UCSD-AML1 (cell line): ENCODE measurements at regions not wholly inside any gene's neighbourhood (a gene's known extent, or its start where the extent isn't known, plus 50 kb on each side); places are given as distances from the start of the nearest gene placed in this dataset.
"Not testable (repeated sequence)": the region's sequence is repeated elsewhere in the genome, so short reads cannot be mapped to it uniquely, and the experiment has no call there.

ENCODE experiments used
- DNase-seq: peaks from one replicate; lab custom pipeline; 2025; ENCODE audit not compliant: unreplicated experiment; lab: John Stamatoyannopoulos, UW

DNA sequence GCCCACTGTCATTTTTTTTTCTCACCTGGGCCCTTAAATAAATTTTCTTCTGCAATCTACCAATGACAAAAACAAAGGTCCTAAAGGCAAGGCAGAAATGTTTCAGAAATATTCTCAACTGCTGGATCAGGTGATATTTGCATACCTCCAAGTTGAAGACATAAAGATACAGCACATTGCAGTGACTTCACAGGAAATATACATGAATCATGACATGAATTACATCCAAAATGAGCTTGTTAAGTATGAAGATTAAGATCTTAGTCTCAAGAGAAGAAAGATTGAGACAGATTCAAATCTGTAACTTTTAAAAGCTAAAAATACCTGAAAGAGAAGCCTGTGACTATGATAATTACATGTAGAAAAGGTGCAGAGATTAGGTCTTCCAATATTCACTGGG lies 207.8 kb downstream of the SIPA1L2 start:
- no peak for DNase-seq

GRCh38 chr1:232421143-232421796 lies 208.7 kb downstream of the SIPA1L2 start:
- DNase-seq: no peak

DNA sequence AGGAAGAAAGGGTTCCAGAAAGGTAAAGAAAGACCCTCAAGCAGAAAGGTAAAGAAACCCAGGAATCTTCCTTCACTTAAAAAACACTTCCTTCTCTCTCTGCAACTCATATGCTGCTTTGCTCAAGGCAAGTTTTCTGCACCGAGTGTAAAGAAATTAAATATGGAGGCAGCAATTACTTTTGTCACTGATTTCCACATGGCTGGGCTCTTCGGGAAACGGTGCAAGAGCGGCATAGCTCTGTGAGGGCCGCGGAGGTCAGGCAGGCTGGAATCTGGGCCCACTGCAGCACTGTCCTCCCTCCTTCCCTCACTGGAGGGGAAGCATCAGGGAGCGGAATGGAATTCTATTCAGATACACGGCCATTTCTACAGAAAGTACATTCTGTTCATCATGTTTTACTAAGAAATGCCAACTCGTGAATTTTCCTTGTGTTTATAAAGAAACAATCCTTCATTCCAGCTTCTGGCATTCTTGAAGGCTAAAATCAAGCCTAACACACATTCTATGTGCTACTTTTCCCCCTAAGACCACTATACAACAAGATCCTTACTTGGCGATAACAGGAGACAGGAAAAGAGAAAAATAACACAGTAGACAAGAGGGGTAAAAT lies 212.2 kb downstream of the SIPA1L2 start:
- DNase-seq: no peak

- DNase-seq: no peak
These were observed 213.8 kb downstream of the SIPA1L2 start for GRCh38 chr1:232416026-232416568.

GRCh38 chr1:232415481-232415880 lies 214.5 kb downstream of the SIPA1L2 start:
- DNase-seq: not testable (repeated sequence)

DNA sequence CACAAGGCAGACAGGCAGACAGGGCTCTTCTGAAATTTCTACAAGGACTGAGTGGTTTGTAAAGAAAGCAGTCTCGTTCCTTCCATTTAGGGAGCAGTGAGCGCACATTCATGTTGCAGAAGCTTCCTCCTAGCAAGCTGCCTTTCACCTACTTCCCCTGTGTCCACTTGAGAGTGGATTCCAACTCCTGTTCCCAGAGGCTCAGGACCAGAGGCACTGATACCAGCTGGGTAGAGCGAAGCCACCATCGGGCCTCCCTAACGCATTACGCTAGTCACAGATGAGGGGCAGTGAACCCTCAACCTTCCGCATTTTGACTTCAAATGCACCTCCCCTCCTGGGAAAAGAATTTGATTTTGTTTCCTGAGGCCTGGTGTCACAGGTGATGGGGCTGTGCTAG lies 215.8 kb downstream of the SIPA1L2 start:
- DNase-seq: no peak

- DNase-seq: no peak
These were observed 216.3 kb downstream of the SIPA1L2 start for GRCh38 chr1:232413674-232414073.

DNA sequence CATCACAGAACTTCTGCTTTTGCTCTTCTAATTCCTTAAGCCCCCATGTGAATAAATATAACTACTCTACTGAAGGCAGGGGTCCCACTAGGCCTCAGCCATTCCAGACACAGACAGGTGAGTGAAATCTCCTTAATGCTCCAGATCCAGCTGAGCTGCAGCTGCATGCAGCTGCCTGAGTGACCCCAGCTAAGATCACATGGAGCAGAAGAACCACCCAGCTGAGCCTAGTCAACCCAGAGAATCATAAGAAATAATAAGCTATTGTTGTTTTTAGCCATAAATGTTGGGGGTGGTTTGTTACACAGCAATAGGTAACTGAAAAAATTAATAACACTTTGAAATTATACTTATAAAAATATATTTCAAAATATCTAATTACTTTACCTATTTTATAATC lies 220.3 kb downstream of the SIPA1L2 start:
- DNase-seq: no peak

DNA sequence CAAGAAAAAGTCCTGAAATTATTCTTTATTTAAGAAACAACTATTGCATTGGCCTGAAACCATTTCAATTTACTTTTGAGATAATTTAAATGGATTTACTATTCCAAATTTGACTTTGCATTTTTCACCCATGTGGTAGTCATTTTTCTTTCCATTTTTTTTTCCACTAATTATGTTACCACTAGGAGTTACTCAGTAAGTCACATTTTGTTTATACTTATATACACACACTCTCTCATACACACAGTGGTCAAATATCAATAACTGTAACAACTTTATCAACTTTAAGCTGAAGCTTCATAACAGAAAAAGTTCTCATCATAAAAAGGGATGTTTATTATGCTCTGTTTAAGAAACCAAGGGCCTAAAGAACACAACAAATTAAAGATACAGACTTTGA lies 222.8 kb downstream of the SIPA1L2 start:
- no peak for DNase-seq

- DNase-seq: no peak
These were observed 224.2 kb downstream of the SIPA1L2 start for GRCh38 chr1:232405781-232406180.

GRCh38 chr1:232404981-232405731 lies 224.8 kb downstream of the SIPA1L2 start:
- no peak for DNase-seq

DNA sequence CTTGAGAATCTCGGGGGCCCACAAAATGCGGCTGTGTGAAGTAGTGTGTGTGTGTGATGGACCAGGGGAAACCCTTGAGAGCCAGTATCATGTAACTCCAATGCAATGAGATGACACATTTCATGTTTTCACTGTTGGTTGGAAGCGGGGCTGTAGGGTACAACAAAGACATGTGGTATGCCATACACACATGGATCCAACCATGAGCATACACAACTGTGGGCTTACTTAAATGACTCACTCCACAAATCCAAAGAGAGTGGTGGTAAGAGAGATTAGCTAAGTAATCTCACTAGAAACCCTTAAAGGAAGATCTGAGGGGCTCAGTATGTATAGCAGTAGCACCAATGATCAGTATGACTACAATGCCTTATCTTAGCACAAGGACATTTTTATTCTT lies 225.7 kb downstream of the SIPA1L2 start:
- no peak for DNase-seq

GRCh38 chr1:232403017-232403714 lies 226.8 kb downstream of the SIPA1L2 start:
- DNase-seq: no peak

- DNase-seq: no peak
These were observed 231.1 kb downstream of the SIPA1L2 start for GRCh38 chr1:232398823-232399222.

DNA sequence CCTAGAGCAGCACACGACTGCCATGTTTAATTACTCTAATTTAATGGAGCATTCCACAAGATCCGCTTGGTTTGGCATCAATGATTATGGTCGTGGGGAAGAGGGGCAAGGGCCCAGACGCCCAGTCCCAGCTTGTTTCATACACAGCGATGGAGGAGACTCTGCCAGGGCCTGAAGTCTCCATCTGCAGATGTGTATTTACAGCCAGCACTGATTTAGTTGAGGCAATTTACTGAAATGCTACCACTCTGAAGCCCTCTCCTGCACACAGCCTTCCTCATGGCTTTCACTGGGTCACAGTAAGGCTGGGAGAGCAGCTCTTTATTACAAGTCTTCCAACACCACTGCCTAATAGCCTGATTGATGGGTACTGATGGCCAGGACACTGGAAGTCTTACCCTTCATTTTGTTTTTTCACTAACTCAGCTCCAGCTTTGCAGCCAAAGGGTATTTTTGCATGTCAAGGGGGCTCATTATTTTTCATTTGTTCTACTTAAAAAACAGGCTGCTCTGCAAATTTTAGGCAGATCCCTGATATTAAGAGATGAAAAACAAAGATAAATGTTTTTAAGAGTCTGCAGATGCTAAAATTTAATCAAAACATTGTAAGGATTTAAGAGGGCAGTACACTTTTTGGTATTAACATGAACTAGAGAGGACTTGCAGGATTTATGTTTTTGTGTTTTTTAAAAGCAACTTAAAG lies 236.3 kb downstream of the SIPA1L2 start:
- no peak for DNase-seq

DNA sequence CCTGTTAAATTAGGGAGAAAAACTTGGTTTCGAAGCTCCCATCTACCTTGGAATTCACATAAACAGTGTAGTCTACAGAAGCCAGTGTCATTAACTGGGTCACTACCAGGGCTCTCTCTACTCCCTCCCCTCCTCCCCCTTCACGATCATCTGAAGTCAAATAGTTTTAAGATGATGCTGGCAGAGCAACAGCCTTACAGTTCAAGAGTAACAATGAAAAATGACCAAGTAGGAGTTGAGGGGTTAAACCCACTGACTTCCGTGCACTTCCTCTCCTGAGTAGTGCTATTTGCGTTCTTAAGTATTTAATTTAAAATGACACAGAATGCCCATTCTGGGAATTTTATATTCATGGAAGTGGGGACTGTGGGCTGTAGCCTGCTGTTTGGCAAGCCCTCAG lies 236.9 kb downstream of the SIPA1L2 start:
- no peak for DNase-seq

DNA sequence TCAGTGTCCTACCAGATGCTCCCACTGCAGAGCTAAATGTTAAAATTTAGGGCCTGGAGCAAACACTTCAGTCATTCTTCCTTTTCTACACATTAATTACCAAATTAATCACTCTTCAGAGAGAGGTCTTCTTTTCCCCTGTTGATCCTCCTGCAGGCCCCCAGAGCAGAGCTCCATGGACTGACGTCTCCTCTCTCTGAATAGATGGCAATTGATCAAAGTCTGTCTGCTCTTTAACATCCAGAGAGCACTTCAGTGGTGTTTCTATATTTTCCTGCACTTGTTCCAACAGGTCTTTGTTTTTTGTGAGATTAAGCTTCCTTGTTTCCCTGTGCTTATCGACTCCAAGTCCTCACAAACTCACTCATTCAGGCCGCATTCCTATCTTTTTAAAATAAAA lies 239.3 kb downstream of the SIPA1L2 start:
- no peak for DNase-seq

- DNase-seq: no peak
These were observed 240.2 kb downstream of the SIPA1L2 start for GRCh38 chr1:232389744-232390143.

DNA sequence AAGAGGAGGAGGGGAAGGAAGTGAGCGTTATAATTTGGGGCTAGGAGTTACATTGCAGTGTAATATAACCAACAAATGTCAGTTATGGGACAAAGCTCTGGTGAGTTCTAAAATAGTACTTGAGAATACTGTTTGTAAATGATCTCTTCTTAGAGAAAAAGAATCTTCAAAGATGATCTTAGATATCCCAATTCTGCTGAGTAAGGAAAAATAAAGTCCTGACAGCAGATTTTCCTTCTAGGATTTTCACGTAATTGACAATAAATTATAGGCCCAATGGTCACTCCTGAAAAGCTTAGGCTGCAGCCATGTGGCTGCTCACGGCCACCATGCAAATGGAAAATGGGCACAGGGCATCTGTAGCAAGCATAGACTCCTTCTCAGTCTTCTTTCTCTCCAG lies 241.6 kb downstream of the SIPA1L2 start:
- no peak for DNase-seq

- no peak for DNase-seq
These were observed 243.0 kb downstream of the SIPA1L2 start for GRCh38 chr1:232386721-232387510.
